Liver (tissue), 7 donors: ENCODE measurements at regions not wholly inside any gene's neighbourhood (a gene's known extent, or its start where the extent isn't known, plus 50 kb on each side); places are given as distances from the start of the nearest gene placed in this dataset.

ENCODE experiments used
- DNase-seq: peaks from one replicate; pipeline ENCODE4 v3.0.0-alpha.2; 2017; ENCODE audit warnings: low spot score
- H3K27ac ChIP-seq, 2 donors: one replicate each; pipeline ENCODE4 v1.7.0; 2013; ENCODE audit warnings: inconsistent platforms in 2 of 2, low read length in 2 of 2, control low read depth in 1 of 2, low read depth in 1 of 2, mild to moderate bottlenecking in 1 of 2
- H3K27me3 ChIP-seq, 4 donors: one replicate each; pipeline versions ENCODE4 v1.6.1 to v1.7.0; 2013; ENCODE audit warnings: low read length in 3 of 4, inconsistent platforms in 1 of 4, mild to moderate bottlenecking in 1 of 4, moderate library complexity in 1 of 4; ENCODE audit not compliant: control insufficient read depth in 4 of 4, insufficient read depth in 4 of 4
- H3K36me3 ChIP-seq, 4 donors: one replicate each; pipeline versions ENCODE4 v1.6.1 to v1.7.0; 2013; ENCODE audit warnings: low read length in 3 of 4, mild to moderate bottlenecking in 3 of 4, low read depth in 1 of 4, moderate library complexity in 1 of 4; ENCODE audit not compliant: control insufficient read depth in 4 of 4, insufficient read depth in 3 of 4
- H3K4me1 ChIP-seq, 4 donors: one replicate each; pipeline versions ENCODE4 v1.6.1 to v1.7.0; 2013; ENCODE audit warnings: low read length in 3 of 4, mild to moderate bottlenecking in 3 of 4, moderate library complexity in 1 of 4; ENCODE audit not compliant: control insufficient read depth in 4 of 4, insufficient read depth in 4 of 4
- H3K4me3 ChIP-seq, 3 donors: one replicate each; pipeline versions ENCODE4 v1.6.1 to v1.7.0; 2013; ENCODE audit warnings: low read length in 3 of 3, control low read depth in 1 of 3, low read depth in 1 of 3, mild to moderate bottlenecking in 1 of 3
- H3K9ac ChIP-seq, 2 donors: one replicate each; pipeline ENCODE4 v1.7.0; 2013; ENCODE audit warnings: low read length in 2 of 2, mild to moderate bottlenecking in 2 of 2, moderate library complexity in 2 of 2, control low read depth in 1 of 2, low read depth in 1 of 2
- H3K9me3 ChIP-seq, 4 donors: one replicate each; pipeline versions ENCODE4 v1.6.1 to v1.7.0; 2013; ENCODE audit warnings: low read length in 3 of 4; ENCODE audit not compliant: control insufficient read depth in 4 of 4
- EGR1 ChIP-seq, 2 donors: IDR thresholded peaks; 2 replicates each; pipeline ENCODE4 v1.6.1; 2016 to 2018; ENCODE audit warnings: antibody characterized with exemption in 2 of 2, low read depth in 2 of 2
- FOXA2 ChIP-seq: IDR thresholded peaks from 2 replicates; pipeline ENCODE4 v1.6.1; 2016; ENCODE audit warnings: antibody characterized with exemption
- HNF4A ChIP-seq, 2 donors: conservative IDR thresholded peaks; 2 replicates each; pipeline ENCODE4 v1.6.1; 2016; ENCODE audit warnings: antibody characterized with exemption in 2 of 2, mild to moderate bottlenecking in 2 of 2
- HNF4G ChIP-seq: IDR thresholded peaks from 2 replicates; pipeline ENCODE4 v1.6.1; 2016; ENCODE audit warnings: antibody characterized with exemption
- JUND ChIP-seq, 2 donors: IDR thresholded peaks; 2 replicates each; pipeline ENCODE4 v1.6.1; 2016; ENCODE audit warnings: antibody characterized with exemption in 2 of 2
- NR2F2 ChIP-seq: IDR thresholded peaks from 2 replicates; pipeline ENCODE4 v1.6.1; 2016; ENCODE audit warnings: antibody characterized with exemption
- RXRA ChIP-seq, 2 donors: IDR thresholded peaks; 2 replicates each; pipeline ENCODE4 v1.6.1; 2017 to 2018; ENCODE audit warnings: antibody characterized with exemption in 2 of 2, mild to moderate bottlenecking in 1 of 2
- YY1 ChIP-seq: IDR thresholded peaks from 2 replicates; pipeline ENCODE4 v1.6.1; 2016; ENCODE audit warnings: antibody characterized with exemption, mild to moderate bottlenecking
- WGBS: extraction: QIAGEN DNeasy Blood & Tissue Kit; methylation state at CpG from one replicate; pipeline ENCODE4 v1.1.7; 2013; 5-methylcytosine and 5-hydroxymethylcytosine counted together
- TF ChIP-seq, protein P1 (sequence below): IDR thresholded peaks from 2 replicates; pipeline ENCODE4 v1.6.1; 2016; ENCODE audit warnings: antibody characterized with exemption, mild to moderate bottlenecking
- TF ChIP-seq, protein P2 (sequence below): IDR thresholded peaks from 2 replicates; pipeline ENCODE4 v1.6.1; 2016; ENCODE audit warnings: antibody characterized with exemption
- TF ChIP-seq, protein P3 (sequence below): IDR thresholded peaks from 2 replicates; pipeline ENCODE4 v1.6.1; 2016; ENCODE audit warnings: antibody characterized with exemption
- donor health status: healthy.
- donor health status: healthy.
- donor health status: healthy.
- donor health status: healthy.

DNA sequence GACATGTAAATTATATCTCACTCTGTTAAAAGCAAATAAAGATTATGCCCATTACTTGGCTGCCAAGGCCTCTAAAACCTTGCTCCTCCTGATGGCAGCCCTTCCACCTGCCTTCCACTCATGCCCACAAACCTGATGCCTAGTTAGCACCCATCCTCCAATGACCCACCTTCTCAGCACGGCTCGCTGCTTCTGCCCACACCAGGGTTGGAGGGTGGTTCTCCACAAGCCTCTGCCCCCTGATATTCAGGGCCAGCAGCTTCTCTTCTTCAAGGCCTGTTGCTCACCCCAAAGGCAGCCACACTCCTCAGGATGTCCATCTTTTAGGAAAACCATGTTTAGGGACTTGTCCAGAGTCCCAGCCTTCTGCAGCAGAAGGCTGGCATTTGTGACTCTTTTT, 263.4 kb upstream of the TLE3 start:
- no peak overlapping the region for H3K9ac ChIP-seq
- peaks cover 0 to 3% (median 0%) of the 10 kb centered on the region in 4 donors for H3K4me1 ChIP-seq
- H3K36me3 ChIP-seq: no peaks in the 10 kb centered on the region
- no peaks in the 10 kb centered on the region for H3K27me3 ChIP-seq
- TF ChIP-seq HNF4A (conservative IDR thresholded peaks at IDR 0.05): no peak
- H3K4me3 ChIP-seq: no peak overlapping the region
- 97% methylated on average over 2 of the region's 2 CpGs for WGBS
- no peak for DNase-seq
- no peaks in the 10 kb centered on the region for H3K9me3 ChIP-seq
- H3K27ac ChIP-seq: no peak overlapping the region

DNA sequence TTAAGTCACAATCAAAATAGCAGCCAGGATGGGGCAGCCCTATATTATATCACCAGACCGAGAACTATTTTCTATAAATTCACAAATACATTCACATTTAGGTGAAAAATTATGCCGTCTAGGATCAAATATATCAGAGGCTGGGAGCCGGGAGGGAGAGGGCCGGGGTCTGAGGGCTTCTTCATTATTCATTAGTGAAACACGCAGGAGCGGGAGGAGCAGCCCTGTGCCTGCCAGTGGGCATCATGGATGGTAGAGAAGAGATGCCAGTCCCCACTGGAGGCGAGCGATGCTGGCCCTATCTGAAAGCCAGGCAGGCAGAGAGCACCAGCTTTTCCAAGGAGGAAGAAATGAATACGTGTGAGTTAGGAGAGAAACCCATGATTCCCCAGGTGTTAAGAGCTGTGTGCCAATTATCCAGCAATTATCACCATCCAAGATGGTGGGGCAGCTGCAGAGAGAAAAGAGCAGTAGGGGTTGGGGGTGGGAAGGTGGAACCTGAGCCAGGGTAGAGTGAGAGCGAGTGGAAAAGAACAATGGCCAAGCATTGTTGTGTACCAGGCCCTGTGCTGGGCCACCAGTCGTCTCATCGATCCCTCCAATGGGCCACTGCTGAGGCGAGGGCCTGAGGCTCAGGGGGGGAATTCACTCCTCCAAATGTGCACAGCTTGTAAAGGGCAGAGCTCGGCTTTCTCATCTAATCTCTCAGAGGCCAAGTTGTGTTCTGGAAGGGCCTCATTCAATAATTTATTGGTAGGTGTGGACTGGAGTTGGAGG, 261.3 kb upstream of the TLE3 start:
- Histone ChIP-seq H3K4me1 (peaks cover 0 to 10% (median 4%) of the 10 kb centered on the region in 4 donors), H3K36me3 (no peaks in the 10 kb centered on the region), H3K4me3 (no peak overlapping the region), H3K27ac (no peak overlapping the region), H3K9me3 (no peaks in the 10 kb centered on the region), H3K9ac (no peak overlapping the region), H3K27me3 (no peaks in the 10 kb centered on the region)
- DNase-seq: no peak
- WGBS: 97% methylated on average over 14 of the region's 14 CpGs
- TF ChIP-seq RXRA (IDR thresholded peaks at IDR 0.05) (no peak), HNF4A (conservative IDR thresholded peaks at IDR 0.05) (no peak), JUND (IDR thresholded peaks at IDR 0.05) (no peak), NR2F2 (no peak), EGR1 (IDR thresholded peaks at IDR 0.05; ENCODE audit: low read depth in 2 of 2) (no peak), FOXA2 (no peak), HNF4G (no peak)
- TF ChIP-seq, protein P1, sequence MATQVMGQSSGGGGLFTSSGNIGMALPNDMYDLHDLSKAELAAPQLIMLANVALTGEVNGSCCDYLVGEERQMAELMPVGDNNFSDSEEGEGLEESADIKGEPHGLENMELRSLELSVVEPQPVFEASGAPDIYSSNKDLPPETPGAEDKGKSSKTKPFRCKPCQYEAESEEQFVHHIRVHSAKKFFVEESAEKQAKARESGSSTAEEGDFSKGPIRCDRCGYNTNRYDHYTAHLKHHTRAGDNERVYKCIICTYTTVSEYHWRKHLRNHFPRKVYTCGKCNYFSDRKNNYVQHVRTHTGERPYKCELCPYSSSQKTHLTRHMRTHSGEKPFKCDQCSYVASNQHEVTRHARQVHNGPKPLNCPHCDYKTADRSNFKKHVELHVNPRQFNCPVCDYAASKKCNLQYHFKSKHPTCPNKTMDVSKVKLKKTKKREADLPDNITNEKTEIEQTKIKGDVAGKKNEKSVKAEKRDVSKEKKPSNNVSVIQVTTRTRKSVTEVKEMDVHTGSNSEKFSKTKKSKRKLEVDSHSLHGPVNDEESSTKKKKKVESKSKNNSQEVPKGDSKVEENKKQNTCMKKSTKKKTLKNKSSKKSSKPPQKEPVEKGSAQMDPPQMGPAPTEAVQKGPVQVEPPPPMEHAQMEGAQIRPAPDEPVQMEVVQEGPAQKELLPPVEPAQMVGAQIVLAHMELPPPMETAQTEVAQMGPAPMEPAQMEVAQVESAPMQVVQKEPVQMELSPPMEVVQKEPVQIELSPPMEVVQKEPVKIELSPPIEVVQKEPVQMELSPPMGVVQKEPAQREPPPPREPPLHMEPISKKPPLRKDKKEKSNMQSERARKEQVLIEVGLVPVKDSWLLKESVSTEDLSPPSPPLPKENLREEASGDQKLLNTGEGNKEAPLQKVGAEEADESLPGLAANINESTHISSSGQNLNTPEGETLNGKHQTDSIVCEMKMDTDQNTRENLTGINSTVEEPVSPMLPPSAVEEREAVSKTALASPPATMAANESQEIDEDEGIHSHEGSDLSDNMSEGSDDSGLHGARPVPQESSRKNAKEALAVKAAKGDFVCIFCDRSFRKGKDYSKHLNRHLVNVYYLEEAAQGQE: no peak
- TF ChIP-seq, protein P2, sequence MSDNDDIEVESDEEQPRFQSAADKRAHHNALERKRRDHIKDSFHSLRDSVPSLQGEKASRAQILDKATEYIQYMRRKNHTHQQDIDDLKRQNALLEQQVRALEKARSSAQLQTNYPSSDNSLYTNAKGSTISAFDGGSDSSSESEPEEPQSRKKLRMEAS: no peak

DNA sequence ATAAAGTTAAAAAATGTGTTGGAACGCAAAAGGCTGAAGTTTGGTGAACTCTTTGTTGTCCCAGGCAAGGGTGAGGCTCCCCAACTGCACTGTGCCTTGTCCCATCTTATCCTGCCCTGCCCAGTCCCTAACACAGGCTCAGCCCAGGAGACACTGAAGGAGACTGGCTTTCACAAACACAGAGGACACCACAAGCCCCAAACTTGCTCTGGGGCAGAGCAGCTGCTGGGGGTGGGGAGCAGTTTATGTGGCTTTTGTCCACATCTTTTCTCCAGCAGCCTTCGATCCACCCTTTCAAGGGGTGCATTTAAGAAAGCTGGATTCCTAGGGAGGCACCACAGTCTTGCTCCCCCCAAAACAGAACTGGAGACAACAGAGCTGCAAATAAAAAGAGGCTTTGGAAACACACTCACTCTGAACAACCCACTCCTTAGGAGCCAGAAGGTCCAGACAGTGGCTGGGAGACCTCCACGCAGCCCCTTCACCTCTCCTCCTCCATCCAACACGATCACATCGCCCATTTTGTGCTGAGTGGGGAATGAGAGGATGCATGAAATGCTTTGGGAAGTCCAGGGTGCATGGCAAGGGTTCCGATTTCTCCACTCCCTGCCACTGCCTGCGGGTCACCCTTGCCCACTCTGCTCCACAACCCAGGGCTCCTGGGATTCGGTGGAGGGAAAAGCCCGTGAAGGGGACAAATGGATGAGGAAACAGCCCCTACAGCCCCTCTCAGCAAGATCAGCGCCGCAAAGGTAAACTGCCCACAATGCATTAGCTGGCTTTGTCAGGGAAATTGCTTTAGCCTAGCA, 260.5 kb upstream of the TLE3 start:
- Histone ChIP-seq H3K9ac (no peak overlapping the region), H3K4me1 (peaks cover 0 to 16% (median 11%) of the 10 kb centered on the region in 4 donors), H3K4me3 (no peak overlapping the region), H3K27ac (no peak overlapping the region), H3K27me3 (no peaks in the 10 kb centered on the region), H3K9me3 (no peaks in the 10 kb centered on the region), H3K36me3 (no peaks in the 10 kb centered on the region)
- WGBS: 93% methylated on average over 11 of the region's 11 CpGs
- DNase-seq: peak; percentile 28
- TF ChIP-seq, protein P3, sequence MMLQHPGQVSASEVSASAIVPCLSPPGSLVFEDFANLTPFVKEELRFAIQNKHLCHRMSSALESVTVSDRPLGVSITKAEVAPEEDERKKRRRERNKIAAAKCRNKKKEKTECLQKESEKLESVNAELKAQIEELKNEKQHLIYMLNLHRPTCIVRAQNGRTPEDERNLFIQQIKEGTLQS: no peak
- TF ChIP-seq YY1: no peak
- TF ChIP-seq HNF4A (conservative IDR thresholded peaks at IDR 0.05): no peak
